C1 segment of cervical spinal cord (tissue), 14 donors: ENCODE measurements at regions not wholly inside any gene's neighbourhood (a gene's known extent, or its start where the extent isn't known, plus 50 kb on each side); places are given as distances from the start of the nearest gene placed in this dataset.
"Not testable (repeated sequence)": the region's sequence is repeated elsewhere in the genome, so short reads cannot be mapped to it uniquely, and the experiment has no call there.

Source experiments
- DNase-seq, 14 donors: peaks; one replicate each; lab custom pipeline; 2025; lab: John Stamatoyannopoulos, UW

- DNase-seq = not testable (repeated sequence)
These were observed 221.9 kb upstream of the LRRC61 start for GRCh38 chr7:150101282-150101681.

DNA sequence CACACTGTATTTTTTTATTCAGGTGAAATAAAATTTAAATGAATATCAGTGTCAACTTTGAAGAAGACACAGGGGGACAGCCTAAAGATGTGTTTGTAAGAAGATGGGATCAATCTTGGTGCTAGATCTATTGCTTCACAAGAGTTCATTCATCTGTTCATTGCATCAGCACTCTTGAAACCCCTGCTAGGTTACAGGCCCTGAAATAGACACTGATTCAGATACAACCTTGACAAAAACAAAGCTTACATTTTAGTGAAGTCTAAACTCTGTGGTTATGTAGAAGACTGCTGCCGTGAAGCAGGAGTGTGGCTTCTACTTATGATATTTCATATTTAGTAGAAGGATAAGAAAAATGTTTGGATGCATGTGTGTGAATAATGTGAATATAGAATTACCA lies 215.9 kb upstream of the LRRC61 start:
- DNase-seq = not testable (repeated sequence)

GRCh38 chr7:150110375-150110820 lies 212.8 kb upstream of the LRRC61 start:
- not testable (repeated sequence) for DNase-seq

DNA sequence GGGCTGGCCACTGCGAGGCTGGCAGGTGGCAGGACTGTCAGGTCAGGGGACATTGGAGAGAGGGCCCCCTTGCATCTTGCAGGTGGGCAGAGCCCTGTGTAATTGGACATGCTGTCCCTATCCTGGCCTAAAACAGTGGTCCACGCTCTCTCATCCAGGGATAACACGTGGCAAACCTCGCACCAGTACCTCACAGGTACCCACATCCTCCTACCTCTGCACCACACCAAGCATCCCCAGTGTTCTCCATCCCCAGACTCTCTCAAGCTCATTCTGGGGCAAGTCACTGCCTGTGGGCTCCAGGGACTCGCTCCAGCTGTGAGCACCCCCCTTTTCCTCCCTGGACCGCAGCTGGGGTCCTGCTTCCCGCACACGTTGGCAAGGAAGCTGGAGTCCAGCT lies 212.3 kb upstream of the LRRC61 start:
- not testable (repeated sequence) for DNase-seq

DNA sequence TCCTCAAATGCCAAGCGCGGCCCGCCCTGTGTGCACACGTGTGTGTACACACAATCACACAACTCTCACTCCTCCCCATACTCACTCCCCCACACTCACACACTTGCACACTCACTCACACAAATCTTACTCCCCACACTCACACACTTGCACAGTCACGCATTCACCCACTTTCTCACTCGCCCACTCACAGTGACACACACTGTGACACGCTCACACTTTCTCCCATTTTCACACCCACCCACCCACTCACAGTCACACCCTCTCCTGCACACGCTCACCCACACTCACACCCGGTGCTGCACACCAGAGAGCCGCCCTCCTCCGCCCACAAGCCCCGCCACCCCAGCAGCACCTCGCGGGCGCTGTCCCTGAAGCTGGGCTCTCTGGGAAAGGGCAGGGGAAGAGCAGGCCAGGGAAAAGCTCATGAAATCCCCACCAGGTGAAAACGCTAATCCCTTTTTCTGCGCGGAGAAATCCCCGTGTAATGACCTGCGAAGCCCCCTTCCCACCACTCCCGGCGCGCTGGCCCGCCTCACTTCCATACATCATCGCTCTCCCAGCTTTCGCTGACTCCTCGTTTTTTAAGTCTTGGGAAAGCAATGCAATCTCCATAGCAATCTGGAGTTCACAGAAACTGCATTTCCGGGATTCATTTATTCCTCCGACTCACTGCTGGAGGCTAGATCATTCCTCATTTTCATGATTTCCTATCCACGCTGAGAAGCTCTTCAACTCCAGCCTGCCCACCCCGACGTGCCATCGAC lies 211.6 kb upstream of the LRRC61 start:
- not testable (repeated sequence) for DNase-seq

DNA sequence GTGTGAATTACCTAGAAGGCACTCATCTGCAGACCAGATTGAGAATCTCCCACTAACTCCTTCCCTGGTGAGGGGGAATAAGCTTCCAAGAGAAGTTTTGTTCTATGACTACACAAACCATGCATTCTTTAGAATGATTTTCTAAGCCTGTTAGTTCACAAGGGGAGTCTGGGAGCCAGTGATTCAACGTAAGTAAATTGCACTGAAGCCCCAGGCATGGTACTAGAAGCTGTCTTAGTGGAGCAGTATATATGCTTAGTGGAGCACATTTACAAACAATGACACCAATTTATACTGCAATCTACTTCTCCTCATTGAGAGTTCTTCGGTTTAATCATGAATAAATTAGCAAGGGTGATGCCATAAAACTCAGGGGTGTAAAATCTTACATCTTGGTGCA lies 209.9 kb upstream of the LRRC61 start:
- not testable (repeated sequence) for DNase-seq

DNA sequence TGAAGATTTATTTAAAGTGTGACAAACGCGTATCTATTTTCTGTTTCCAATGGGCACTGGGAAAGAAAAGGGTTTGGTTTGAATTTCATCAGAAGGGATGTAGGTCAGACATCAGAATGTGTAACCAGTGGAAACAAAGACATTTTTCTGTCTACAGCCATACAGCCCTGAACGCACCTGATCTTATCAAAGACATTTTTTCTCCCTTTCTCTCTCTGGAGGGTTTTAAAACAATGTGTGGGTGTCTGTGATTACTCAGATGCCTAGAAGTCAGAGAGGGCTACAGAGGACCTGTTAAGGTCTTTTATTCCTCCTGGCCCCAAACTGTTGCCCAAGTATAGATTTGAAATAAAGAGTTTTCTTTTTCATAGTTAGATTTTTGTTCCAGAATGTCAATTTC lies 208.6 kb upstream of the LRRC61 start:
- not testable (repeated sequence) for DNase-seq

GRCh38 chr7:150119966-150120365 lies 203.2 kb upstream of the LRRC61 start:
- DNase-seq = not testable (repeated sequence)

- DNase-seq = peak in 9 of 14 donors; percentile 14 to 55 (median 45)
These were observed 197.3 kb upstream of the LRRC61 start for GRCh38 chr7:150125831-150126230.

DNA sequence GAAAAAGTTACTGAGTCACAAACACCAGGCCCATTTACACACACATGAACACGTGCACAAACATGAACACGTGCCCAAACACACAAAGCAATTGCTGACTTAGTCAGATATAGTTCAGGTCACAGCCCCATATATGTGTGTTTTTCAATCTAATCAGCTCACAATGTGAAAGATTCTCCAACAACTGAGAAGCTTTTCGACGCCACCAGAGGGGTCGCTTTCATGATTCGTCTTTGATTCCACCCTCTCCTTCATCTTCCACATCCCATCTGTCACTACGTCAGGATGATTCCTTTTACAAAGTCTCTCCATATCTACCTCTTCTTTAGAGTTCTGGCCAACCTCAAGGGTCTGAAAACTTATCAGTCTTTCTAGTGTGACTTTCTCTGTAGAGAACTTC lies 188.7 kb upstream of the LRRC61 start:
- not testable (repeated sequence) for DNase-seq

DNA sequence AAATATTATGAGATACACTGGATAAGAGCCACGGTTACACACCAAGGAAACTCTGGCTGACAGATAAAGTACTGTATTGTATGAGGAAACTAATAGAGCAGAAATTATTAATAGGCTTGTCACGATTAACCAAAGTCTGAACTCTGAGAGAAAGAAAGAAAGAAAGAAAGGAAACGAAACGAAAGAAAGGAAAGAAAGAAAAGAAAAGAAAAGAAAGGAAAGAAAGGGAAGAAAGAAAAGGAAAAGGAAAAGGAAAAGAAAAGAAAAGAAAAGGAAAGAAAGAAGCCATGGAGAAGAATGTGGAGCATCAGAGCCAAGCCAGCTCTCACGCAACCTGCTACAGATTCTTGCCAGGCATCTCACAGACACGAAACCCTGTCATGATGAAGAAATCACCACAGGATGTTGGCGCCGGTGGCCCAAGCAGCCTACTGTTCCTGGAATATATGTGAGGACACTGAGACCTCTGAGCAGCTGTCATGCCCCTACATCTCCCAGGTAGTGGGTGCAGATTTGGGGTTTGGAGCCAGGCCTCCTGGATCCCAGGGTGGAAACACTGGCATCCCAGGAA lies 187.4 kb upstream of the LRRC61 start:
- DNase-seq = peak in 1 of 14 donors; percentile 82

DNA sequence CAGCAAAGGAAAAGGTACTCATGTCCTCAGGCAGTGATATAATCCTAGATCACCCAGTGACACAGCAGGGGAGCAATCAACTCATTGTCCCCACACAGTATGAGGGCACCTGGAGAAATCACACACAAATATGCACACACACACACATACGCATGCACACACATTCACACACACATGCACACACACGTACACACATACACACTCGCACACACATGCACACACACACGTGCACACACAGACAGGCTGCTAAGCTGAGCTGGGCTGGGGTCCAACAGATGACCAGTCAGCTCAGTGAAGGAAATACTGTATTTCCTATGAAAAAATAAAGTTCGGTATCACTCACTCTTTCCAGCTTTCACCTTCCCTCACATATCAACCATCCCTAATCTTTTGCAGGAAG lies 183.3 kb upstream of the LRRC61 start:
- not testable (repeated sequence) for DNase-seq

- peak in 1 of 14 donors; percentile 90 for DNase-seq
These were observed 181.4 kb upstream of the LRRC61 start for GRCh38 chr7:150141525-150142345.

DNA sequence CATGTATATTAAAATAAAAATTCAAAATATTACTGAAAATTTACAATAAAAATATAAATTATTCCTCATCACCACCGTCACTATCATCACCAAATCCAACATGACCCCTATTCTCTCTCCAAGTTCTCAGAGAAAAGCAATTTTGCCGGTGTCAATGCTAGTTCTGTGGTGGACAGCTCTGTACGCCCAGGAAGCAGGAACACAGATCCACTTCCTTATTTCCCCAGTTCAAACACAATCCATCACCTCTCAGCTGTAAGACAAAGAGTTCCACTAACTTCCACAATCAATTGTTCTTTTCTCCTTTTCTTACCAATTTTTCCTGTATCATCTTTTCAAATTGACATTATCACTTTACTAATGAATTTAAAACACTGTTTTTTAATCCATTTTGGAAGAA lies 177.0 kb upstream of the LRRC61 start:
- not testable (repeated sequence) for DNase-seq

DNA sequence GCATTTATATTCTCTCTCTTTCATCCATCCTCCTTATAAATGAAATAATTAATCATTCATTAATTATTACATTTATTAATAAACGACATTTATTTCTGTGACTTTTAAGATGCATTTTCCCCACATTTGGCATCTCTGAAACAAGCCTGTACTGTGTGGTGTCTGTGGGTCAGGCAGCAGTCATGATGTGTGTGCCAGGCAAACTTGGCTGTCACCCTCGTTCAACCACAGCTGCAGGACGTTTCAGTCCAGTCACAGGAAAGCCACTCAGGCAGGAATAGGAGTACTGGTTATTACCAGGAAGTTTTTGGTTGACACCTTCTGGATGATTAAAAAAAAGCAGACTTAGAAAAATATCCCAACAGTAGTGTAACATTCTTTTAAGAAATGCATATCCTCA lies 175.6 kb upstream of the LRRC61 start:
- not testable (repeated sequence) for DNase-seq

GRCh38 chr7:150156015-150156414 lies 167.1 kb upstream of the LRRC61 start:
- DNase-seq = not testable (repeated sequence)

DNA sequence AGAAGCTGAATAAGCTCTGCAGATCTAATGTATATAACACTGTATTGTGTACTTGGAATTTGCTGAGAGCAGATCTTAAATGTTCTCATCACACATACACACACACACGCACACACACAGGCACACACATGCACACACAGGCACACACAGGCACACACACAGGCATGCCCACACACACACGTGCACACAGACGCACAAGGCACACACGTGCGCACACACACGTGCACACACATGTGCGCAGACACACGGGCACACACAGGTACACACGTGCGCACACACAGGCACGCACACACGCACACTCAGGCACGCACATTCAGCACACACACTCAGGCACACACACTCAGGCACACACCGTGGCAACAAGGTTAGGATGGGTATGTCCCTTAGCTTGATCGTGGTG lies 164.5 kb upstream of the LRRC61 start:
- DNase-seq = not testable (repeated sequence)

DNA sequence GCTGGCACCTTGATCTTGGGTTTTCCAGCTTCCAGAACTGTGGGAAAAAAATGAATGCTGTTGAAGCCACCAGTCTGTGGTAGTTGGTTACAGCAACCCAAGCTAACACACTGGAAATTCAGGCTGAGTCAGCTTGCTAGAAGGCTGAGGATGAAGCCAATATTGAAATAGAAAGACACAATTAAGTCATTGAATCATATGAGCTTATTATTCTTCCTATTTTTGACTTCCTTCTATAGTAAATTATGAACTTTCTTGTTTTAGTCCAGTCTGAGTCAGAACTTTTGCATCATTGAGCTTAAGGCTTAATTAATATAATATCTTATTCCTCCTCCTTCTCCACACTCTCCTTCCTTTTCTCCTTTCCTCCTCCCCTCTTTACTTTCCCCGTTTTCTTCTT lies 153.6 kb upstream of the LRRC61 start:
- not testable (repeated sequence) for DNase-seq

DNA sequence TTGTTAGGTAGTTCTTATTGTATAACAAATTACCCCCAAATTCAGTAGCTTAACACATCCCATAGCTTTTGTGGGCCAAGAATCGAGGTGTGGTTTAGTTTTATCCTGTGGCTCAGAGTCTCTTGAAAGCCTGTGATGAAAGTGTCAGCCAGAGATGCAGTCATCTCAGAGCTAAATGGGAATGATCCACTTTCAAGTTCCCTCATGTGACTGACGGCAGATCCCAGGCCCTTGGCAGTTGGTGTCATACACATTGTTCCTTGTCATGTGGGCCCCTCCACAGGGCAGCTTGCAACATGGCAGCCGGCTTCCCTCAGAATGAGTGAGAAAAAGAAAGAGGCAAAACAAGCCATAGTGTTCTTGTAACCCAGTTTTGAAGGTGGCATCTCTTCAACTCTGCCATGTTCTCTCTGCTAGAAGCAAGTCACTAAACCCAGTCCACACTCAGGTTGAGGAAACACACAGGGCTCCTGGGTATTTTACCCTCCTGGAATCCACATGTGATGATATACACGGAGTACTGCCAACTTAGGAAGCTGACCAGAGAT lies 153.1 kb upstream of the LRRC61 start:
- DNase-seq = not testable (repeated sequence)

- DNase-seq = not testable (repeated sequence)
These were observed 139.6 kb upstream of the LRRC61 start for GRCh38 chr7:150183602-150184001.

- not testable (repeated sequence) for DNase-seq
These were observed 133.2 kb upstream of the LRRC61 start for GRCh38 chr7:150189963-150190362.

DNA sequence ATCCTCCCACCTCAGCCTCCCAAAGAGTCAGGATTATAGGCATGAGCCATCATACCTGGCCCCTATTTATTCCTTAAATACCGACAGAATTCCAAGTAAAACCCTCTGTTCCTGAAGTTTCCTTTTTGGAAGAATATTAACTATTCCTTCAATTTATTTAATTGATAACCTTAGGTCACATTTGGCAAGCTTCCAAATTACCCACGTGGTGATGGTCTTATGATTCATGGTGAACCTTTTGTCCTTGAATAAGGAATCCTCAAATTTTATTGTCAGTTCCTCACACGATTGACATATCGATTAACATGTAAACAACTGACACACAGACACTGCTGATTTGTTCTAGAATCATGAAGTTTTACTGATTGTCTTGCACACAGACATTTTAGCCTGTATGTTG lies 130.6 kb upstream of the LRRC61 start:
- DNase-seq = not testable (repeated sequence)
